HG02885 (cell line): ENCODE measurements at regions not wholly inside any gene's neighbourhood (a gene's known extent, or its start where the extent isn't known, plus 50 kb on each side); places are given as distances from the start of the nearest gene placed in this dataset.
"Not testable (repeated sequence)": the region's sequence is repeated elsewhere in the genome, so short reads cannot be mapped to it uniquely, and the experiment has no call there.

ENCODE experiments used
- ATAC-seq: cut with Tn5 transposase; IDR thresholded peaks from one replicate; pipeline ENCODE4 v1.9.1; 2021; ENCODE audit warnings: mild to moderate bottlenecking; ENCODE audit not compliant: unreplicated experiment, poor library complexity

DNA sequence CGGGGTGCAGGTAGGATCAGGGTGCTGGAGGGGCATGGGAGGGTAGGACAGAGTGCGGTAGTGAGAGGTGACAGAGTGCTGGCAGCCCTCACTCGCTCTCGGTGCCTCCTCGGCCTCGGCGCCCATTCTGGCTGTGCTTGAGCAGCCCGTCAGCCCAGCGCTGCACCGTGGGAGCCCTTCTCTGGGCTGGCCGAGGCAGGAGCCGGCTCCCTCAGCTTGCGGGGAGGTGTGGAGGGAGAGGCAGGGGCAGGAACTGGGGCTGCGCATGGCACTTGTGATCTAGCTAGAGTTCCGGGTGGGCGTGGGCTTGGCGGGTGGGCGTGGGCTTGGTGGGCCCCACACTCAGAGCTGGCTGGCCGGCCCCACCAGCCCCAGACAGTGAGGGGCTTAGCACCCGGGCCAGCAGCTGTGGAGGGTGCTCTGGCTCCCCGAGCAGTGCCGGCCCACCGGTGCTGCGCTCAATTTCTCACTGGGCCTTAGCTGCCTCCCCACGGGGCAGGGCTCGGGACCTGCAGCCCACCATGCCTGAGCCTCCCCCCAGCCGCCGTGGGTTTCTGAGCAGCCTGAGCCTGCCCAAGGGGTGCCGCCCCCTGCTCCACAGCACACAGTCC, 112.8 kb upstream of the DUSP22 start:
- ATAC-seq, result no peak

DNA sequence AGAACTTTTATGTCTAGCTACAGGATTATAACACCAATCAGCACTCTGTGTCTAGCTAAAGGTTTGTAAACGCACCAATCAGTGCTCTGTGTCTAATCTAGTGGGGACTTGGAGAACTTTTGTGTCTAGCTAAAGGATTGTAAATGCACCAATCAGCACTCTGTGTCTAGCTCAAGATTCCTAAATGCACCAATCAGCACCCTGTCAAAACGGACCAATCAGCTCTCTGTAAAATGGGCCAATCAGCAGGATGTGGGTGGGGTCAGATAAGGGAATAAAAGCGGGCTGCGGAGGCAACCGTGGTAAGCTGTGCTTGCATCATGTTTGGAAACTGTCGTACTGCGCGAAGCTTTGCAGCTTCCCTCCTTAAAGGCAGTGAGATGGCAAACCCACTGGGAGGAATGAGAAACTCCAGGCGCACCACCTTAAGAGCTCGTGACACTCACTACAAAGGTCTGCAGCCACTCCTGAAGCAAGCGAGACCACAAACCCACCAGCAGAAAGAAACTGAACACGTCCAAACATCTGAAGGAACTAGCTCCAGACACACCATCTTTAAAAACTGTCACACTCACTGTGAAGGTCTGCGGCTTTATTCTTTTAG, 112.1 kb upstream of the DUSP22 start:
- not testable (repeated sequence) for ATAC-seq

DNA sequence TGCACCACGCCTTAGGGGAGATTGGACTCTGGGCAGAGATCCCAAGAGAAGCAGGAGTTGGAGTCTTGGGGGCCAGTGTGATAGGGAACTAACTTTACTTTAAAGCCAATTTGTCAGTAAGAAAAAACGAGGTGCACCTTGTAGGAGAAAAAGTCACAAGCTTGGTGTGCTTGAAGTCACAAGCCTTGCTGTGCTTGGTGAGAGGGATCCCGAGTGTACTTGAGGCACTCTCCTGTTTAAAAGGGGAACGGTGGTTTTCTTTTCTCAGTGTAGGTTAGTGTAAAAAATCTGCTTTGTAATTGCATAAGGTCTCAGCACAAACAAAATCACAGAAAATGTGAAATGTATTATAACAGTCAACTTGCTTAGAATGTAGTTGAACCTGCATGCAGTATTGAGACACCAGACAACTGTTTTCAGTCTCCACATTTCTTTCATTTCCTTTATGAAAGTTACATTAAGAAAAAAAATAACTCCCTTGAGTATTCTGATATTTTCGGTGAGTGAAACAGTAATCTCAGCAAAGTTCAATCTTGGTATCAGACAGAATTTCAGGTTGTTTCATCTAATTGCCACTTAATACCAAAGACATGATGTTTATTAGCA, 111.1 kb upstream of the DUSP22 start:
- ATAC-seq, result peak; percentile 72

DNA sequence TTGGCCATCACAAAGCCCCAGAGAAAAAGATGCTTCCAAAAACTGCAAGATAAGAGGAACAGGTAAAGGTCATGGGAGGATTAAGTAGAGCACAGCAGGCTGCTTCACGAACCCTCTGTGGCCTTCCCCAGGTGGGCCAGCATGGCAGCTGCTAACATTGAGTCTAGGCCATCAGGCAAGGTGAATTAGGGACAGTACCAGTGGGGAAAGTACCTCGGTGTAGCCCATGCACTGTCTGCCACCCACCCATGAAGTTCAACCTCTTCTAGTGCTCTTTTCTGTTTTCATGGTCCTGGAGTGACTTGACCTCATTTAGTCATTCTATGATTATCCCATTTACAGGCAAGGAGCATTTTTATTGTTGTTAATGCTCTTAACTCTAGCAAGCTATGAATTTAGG, 108.6 kb upstream of the DUSP22 start:
- peak; percentile 47 for ATAC-seq

DNA sequence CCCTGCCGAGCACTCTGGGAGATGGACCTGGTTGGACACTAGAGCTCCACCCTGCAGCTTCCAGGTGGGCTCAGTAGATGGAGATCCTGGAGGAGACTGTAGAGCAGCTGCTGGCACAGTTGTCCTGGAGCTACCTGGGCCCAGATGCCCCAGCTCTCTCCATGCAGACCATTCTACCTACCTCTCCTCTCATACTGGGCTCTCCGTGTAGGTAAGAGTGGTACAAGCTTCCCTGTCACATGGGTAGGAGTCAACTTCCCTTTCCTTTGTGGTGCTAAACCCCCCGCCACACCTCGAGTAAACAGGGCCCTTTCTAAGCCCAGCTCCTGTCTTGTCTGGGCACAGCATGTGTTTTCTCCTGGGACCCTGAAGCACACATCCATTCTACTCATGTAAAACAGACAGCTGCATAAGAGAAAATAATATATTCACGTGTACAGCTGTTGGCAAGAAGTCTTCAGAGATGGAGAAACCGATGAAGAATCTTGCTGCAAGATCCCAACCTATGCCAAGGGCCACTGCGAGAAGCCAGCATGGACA, 108.1 kb upstream of the DUSP22 start:
- no peak for ATAC-seq

DNA sequence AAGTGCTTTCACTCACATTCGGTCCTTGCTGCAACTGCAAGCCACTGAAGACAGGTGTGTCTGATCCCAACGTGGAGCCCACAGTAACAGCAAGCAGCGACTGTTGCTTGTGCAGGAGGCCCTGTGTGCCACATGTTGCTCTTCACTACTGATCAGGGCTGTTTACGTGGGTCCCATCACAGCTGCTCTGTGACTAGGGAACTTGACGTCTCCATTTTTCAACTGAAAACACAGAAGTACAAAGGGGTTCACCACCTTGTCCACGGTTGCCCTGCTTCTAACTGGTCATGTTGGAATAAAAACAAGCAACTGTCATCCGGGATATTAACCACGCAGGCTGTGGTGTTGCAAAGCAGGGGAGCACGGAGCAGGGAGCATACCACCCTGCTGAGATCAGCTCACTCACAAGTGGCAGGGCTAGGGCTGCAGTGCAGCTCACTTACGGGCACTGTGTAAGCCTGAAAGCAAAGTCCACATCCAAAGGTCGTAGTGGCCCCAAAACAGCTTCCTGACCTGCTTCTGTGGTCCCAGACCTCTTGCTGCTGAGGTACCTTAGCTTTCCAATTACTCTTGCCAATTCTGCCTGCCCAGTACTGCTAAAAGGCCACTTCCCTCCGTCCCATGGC, 105.8 kb upstream of the DUSP22 start:
- no peak for ATAC-seq

DNA sequence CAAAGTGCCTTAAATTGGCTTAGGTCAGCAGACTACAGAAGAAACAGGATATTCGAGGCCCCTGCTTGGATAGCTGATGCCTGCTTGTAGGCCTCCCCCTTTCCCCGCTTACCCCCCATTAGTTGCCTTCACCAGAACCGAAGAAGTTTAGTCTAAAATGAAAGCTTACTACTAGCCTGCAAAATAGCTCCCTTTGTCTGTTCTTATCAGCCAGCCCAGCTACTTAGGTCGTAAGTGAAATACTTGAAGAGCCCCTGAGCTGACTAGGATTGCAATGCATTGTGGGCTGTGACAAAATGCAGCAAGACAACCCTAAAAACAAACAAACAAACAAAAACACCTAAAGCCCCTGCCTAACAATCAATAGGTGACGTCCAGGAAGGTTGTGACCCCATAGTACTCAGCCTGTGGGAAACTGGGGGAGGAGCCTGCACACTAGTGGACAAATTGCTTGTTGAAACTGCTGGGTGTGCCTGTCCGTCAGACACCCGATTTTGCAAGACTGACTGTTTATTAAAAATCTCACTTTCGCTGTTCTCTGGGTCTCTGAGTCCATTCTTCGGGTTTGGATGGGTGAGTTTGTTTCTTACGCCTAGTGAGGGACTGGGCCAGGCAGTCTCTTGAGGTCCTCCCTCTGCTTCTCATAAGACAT, 105.0 kb upstream of the DUSP22 start:
- no peak for ATAC-seq

DNA sequence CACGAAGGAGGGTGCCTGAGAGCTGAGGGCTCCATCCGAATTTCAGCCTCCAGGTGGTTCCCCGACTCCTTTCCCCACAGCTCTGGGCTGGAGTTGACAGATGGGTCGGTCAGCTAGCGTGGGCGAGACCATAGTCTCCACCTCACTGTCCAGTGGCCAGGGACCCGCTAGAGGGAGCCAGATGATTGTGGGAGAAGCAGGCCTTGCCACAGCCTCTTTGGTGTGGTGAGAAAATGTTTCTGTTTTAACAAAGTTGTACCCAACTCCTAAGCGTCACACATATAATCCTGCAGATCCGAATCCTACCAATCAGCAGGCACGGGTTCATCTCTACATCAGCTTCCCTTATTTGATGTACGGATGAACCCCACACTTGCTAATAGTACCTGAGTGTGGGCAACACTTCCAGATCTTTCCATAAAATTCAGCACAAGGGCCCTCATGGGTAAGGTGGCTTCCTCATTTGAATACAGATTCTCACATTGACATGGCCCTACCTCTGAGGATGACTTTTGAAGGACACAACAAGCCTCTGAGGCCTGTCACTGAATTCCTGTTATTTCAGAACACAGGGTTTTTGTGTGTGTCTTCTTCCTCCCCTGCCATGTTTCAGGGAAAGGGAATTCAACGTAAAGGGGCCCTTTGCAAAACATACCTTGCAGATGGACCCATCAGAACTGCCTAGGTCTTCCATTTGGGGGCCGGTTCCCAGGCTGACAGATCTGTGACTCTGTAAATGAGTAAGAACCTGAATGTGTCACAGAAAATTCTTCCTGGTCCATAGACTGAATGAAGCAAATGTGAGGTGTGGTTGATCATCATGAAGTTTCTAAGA, 103.2 kb upstream of the DUSP22 start:
- peak; percentile 72 for ATAC-seq

DNA sequence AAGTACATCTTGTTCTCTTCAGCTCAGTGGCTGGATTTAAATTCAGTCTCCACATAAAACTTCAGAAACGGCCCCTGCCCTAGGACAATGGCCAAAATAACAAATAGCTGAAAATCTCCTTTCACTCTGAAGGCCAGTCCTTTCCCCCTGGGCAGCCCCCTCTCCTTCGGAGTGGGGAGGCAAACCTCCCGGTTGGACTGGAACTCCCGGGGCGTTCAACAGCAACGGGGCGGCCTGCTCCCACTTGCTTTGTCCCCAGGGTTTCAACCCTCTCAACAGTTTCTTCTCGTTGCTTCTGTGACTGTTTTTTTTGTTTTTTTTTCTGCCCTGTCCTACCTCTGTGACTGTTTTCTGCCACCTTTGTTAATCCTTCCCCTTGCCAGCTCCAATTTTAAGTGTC, 102.6 kb upstream of the DUSP22 start:
- ATAC-seq, result no peak

DNA sequence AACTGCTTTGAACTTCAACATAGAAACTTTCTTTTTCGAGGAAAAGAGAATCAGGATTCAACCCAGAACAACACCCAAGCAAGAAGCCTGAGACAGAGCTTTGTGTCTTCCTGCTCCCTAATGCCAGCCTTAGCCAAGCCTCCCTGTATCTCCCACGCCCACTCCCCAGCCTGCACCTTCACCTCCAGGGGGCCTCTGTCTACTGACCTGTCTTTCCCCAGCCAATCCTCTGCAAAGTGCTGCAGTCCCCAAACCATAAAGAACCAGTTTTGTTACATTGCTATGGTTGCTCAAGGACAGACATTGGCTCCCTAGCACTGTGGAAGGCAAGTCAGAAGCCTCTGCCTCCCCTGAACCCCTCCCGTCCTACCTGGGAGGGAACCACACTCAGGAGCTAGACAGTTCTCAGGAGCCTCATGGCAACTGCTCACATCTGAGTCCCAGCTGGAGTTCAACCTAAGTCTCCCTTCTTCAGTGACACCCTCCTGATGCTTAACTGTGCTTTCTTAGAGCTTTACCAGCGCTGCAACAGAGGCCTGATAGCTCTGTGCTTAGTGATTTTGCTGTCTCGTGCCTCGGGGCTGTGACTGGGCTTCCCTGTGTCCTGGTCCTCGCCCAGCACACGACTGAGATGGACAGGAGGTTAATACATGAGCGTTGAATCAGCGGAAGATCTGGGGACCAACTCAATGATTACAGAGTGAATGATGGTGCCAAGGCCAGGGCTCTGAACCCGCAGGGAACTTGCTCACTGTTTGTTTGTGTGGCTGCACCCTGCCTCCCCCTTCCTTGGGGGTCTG, 101.5 kb upstream of the DUSP22 start:
- no peak for ATAC-seq

DNA sequence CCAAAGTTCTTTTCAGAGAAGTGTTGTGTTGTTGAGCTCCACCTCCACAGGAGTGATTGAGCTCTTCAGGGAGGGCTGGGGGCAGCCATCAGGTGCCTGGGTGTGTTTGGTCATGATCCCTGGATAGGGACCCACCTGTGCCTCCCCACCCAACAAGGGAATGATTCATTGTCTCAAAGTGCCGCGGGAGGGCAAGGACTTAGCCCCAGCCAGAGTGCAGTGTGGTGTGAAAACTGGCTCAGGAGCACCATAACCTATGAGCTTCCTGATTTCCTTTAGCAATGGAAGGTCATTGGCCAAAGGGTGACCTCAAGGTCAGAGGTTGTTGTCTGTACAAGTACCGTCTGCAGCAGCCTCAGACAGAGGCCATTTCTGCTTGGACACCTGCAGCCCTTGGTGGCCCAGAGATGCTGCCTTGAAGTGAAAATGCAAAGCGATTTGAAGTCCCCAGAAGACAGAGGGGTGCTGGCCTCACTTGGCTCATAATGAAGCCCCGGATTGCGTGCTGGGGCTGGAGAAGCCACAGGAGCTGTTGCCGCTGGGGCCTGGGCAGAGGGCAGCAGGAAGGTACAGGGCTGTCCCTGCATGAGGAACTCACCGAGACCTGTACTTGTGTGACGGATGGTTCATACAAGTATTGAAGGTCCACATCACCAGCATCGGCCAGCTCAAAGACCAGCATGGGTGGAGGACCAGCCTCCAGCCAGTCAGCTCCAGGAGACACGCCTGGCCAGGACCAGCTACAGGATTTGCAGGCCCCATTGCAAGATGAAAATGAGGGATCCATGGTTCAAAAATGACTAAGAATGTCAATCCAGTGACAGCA, 100.6 kb upstream of the DUSP22 start:
- ATAC-seq, result no peak

DNA sequence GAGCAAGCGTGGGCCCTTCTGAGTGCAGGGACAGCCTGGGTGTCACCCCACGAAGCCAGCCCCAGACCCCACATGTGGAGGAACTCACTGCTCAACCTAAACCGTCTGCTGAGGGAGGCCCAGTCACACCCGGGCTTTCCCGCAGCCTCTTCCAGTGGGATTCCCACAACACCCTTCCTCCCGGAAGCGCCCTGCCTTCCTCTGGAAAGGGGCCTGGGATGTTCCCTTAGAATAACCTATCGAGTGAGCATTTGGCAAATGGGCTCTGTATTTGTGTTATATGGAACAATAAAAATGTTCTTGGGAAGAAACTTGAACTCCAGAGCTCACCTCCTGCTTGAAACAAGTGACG, 100.0 kb upstream of the DUSP22 start:
- ATAC-seq, result no peak

DNA sequence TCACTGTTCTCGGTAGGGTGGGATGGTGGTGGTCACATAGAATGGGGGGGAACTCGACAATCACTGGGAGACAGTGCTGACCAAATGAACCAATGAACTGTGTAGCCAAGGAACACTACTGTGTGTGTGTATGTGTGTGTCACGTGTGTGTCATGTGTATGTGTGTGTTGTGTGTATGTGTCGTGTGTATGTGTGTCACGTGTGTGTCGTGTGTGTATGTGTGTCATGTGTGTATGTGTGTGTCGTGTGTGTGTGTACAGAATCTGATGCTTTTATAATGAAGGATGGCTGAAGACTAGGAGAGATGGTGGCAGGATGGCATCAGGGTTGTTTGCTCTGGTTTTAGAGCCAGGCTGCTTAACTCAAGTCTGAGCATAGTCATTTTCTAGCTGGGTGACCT, 99.1 kb upstream of the DUSP22 start:
- ATAC-seq, result no peak

DNA sequence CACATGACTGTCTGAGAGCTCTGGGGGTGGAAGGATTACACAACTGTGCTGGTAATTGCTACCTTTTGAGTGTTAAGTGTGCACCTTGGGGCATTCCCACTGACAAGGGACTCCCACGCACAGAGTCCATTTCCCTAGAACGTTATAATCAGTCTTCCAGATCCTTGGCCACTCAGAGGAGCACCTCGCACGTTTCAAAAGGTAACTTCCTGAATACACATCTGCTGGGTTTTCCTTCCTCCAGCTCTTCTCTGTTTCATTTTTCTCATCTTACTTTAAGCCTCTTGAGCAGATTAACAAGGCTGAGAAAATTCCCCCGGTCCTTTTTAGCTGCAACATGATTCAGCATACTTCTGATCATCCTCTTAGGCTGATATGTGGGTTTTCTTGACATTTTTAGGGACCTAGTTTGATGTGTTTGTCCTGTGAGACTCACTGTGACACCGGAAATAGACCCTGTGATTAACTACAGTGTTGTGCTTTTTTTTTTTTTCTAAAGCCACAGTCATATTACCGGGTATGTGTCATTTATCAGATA, 98.4 kb upstream of the DUSP22 start:
- ATAC-seq, result no peak

DNA sequence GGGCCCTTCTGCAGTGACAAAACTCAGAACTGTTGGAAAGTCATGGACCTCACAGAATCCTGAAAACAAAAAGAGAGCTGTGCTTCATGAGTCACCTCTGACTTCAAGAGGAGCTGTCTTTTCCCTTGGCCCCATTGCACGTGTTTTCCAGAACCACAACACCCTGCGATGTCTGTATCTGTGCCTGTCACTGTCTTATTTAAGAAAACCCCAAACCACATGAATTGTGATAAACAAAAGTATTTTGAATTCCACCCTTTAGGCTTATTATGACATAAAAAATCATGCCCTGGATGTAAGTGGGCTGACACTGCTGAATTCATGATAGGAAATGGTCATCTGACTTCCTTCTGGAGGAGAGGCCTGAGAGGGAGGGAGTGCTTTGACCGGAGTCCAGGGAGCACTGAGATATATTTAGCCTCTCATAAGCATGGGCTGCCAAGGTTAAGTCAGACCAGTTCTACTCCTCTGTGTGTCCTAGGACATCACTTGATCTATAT, 96.4 kb upstream of the DUSP22 start:
- no peak for ATAC-seq

DNA sequence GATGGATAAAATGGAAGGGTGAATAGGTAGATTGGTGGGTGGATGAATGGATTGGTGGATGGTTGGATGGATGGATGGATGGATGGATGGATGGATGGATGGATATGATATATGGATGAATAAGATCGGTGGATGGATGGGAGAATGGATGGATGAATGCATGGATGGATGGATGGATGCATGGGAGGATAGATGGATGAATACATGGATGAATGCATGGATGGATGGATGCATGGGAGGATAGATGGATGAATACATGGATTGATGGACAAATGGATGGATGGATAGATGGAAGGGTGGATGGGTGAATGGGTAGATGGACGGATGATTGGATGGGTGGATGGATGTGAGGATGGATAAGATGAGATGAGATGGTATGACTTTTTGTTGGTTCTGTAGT, 95.7 kb upstream of the DUSP22 start:
- ATAC-seq, result no peak

DNA sequence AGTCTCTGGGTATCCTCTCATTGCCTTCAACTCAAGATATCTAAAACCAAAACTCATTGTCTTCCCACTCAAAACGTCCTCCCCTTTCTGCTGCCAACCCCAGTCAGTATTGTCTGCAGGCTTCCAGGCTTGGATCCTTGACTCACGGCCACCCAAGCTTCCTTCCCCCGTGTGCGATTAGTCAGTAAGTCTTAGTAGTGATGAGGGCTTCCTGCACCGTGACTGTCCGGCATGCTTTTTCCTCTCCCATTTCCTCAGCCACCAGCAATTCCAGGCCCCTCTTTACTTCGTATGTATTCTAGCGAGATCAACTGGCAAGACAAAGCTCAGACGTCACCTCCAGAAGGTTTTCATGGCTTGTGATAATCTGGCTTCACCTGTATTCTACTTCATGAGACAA, 88.6 kb upstream of the DUSP22 start:
- no peak for ATAC-seq

DNA sequence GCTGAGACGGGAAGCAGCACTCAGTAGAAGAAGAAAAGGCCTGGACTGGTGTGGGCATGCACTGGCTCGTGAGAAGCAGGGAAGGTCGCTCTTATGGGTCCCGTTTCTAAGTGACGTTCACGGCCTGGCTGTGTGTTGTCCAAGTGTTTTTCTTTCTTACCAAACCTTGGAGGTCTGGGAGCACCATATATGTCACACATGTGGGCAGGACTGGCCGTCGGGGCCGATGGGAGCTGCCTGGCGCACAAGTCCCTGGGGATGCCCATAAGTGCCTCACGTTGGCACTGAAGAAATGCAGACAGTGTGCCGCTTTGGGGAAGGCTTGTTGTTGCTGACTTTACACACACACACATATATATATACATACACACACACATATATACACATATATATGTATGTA, 86.0 kb upstream of the DUSP22 start:
- ATAC-seq, result no peak
